Posterior vena cava (tissue), 2 donors: ENCODE measurements at regions not wholly inside any gene's neighbourhood (a gene's known extent, or its start where the extent isn't known, plus 50 kb on each side); places are given as distances from the start of the nearest gene placed in this dataset.

Experiments
- DNase-seq: peaks from one replicate; pipeline ENCODE4 v3.0.0-alpha.2; 2020; ENCODE audit warnings: low spot score
- intact Hi-C, 2 donors: fragments of 100-400 bp; cut with DNase I; formaldehyde crosslinking; loops; one replicate each; pipeline versions ENCODE4 v1.14.1 to v1.14.2; 2022 to 2023
- donor health status: DM: yes; HTN: yes; CAD: no.
- donor health status: DM: yes; HTN: yes; CAD: no.

DNA sequence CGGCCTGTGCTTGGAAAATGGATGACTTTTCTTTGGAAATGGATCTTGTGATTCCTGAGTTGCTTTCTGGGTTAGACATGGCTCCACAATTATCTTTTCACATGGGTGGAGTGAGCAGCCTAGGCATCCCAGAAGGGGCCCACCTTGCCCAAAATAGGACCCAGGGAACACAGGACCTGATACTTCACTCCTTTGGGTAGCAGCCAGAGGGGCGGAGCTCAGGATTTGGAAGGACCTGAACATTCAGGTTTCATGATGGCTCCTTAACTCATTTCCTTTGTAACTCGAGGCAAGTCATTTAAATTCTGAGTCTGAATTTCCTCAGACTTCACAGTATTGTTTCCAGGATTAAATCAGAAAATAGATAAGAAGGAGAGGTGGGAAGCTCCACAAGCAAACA, 178.3 kb upstream of the ZMIZ1 start:
- intact Hi-C loops, result no loop called here
- no peak for DNase-seq

DNA sequence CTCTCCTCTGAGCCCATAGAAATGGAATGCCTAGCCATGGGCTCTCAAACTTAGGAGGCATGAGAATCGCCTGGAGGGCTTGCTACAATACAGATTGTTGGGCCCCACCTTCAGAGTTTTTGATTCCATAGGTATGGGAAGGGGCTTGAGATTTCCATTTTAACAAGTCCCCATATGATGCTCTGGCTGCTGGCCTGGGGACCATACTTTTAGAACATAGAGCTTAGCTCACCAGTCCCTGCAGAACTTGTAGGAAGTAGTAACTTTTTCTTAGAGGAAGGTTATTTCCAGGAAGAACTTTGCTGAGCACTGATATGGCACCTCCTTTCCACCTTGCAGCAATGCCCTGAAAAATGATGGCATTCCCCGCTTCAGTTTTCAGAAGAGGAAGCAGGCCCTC, 177.0 kb upstream of the ZMIZ1 start:
- no peak for DNase-seq

DNA sequence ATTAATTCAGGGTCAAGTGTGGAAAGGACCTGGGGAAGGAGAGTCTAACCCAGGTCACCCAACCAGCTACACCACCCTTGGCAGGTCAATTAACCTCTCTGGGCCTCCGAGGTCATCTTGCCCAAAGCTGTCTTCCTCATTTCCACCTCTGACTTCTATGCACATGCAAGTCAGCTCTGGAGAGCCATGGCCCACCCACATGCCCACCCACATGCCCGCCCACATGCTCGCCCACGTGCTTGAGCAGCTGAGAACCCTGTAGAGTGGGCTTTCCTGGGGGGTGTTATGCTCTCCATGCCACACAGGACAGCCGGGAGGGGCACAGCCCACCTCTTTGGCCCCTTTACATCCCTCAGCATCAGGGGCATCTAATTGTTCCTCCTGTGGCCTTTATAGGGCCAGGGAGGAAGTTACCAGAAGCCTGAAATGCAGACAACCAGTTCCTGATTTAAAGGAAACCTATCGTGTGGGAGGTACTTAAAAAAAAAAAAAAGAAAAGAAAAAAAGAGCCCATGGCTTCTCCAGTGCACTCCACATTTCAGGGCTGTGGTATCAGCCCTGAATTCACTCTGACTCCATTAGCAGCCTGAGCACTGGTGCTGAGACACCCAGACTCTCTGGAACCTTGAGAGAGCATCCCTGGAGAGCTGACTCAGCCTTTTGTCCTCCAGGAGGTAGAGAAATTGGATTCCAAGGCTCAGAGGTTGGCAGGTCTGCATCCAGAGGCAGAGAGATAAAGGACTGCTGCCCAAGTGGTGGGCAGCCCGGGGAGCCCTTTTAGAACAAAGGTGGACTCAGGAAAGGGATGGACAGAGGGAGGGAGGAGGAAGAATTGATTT, 176.2 kb upstream of the ZMIZ1 start:
- DNase-seq, result no peak
- intact Hi-C loops, result no loop called here

More for the DNA sequence above, 177.0 kb upstream of the ZMIZ1 start:
- intact Hi-C loops, result no loop called here

DNA sequence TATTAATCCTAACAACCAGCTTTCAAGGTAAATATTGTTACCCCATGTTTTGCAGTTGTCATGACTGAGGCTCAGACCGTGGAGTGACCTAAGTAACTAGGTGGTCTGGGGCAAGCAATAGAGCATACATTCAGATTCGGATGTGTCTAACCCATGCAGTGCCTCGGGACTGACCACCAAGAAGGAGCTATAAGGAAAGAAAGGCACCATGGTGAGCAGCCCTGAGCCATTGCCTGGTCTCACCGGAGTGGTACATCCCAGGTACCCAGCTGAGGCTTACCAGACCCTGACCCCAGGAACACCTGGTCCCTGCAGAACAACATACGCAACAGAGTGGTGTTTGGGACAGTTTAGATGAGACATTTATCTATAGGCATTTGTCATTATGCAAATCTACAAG, 175.5 kb upstream of the ZMIZ1 start:
- intact Hi-C loops, result no loop called here
- no peak for DNase-seq

DNA sequence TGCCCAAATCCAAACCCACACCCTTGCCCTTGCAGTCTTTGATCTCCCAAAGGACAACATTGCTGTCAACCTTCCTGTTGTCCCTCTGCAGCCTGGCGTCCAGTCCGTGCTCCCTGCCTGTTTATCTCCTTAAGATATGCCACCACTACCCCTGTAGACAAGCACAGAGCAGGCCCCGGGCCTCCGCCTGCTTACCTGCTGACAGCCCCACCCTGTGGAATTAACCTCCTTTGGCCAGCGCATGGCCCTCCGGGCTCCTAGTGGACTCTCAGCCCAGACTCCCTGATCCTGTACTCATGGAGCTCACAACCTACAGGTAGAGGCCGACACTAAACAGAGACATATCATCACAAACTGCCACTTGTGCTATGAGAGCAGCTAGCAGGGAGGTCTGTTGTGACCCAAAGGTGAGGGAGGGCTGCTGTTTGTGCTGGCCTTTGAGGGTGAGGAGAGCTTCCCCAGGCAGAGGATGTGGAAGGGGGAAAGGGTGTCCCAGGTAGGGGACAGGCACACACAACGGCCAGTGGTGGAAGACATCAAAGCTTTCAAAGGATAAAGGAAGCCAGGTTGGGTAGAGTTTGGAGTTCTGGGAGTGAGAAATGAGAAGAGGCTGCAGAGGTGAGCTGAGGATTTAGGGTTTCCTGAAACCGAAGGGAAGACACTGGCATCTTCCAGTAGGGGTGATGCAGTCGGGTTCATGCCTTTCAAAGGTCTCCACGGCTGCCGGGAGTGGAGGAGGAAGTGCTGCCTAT, 174.5 kb upstream of the ZMIZ1 start:
- intact Hi-C loops, result no loop called here
- DNase-seq, result no peak

DNA sequence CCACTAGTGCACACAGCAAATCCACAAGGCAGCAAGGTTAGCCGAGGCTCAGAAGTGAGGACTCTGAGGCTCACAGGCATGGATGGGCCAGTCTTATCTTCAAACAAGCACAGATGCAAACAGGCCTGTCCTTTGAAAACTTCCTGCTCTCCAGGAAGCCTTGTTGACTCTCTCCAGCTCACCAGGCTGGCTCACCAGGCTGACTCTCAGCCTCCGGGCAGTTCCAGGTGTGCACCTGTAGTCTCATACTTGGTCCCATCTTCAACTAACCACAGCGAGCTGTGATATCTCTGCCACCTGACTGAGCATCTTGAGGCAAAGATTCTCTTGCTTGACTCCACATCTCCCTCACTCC, 173.9 kb upstream of the ZMIZ1 start:
- intact Hi-C loops, result no loop called here
- no peak for DNase-seq

DNA sequence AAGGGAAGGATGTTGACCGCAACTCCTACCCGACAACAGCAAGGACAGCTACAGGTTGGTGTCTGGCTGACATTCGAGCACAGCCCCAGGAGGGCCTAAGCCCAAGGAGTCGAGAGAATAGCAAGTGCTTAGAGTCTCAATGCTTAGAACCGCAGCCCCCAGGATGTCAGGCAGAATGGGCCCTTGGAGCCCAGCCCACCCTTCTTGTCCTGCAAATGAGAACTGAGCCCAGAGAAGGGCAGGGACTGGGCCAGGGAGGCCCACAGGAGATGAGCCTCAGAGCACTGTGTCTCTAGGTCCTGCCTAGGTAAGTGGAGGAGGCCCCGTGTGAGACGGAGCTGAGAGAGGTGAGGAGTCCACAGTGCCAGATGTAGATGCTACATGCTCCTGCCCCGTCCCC, 173.3 kb upstream of the ZMIZ1 start:
- DNase-seq, result no peak
- intact Hi-C loops, result no loop called here

DNA sequence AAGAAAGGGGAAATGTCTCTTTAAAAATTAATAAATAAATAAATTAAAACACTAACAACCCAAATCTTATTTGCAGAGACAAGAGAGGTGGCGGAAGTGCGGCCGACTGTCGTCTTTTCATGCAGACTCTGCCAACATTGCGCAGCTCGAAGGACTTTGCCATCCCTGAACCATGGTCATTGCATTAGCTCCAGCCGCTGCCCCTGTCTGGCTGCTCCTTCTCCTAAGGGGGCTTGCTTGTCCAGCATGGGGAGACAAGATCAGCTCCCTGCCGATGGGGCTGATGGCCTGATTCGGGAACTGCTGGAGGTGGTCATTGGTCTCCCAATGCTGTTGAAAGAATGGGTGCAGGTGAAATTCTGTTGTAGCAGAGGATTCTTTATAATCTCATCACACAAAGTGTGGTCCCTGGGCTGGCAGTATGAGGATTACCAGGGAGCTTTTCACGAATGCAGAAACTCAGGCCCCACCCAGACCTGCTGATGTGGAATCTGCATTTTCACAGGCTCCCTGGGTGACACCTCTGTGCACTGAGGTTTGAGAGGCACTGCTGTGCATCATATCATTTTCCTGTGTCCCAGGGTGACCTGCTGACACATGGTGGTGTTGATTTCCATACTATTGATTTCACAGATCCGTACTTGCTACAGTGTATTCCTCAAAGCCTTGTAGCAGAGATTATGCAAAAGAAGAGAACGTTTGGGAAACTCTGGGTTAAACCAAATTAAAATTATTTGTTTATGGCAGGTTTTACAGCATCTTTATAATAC, 172.4 kb upstream of the ZMIZ1 start:
- intact Hi-C loops, result no loop called here
- no peak for DNase-seq

DNA sequence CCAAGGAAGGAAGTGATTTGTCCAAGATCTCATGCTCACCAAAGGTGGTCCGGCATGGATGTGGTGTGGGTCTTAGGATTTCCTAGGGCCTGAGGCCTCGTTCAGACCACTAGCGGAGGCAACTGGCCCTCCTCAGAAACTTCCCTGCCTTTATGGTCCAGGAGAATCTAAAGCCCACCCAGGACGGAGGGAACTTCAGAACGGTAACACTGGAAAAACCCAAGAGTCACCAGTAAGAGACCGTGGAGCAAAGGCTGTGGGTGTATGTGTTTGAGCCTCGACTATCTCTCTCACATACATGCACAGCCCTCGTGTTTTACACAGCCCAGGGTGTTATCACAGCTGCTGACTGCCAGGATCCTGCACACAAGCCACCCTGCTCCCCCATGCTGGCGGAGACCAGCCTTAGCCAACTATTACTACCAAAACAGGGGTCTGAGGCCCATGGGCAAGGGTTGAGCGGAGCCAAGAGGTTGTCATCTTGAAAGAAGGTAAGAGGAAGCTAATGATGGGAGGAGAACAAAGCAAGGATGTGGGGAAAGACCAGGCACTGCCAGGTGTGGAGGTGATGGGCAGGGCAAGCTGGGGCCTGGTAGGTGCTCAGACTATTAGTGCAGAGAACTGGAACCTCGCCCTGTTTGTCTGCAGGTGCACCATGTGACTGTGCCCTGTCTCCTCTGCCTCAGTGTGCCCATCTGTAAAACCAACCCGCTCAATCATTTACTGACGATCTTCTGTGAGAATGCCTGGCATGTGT, 170.2 kb upstream of the ZMIZ1 start:
- no peak for DNase-seq
- intact Hi-C loops, result no loop called here

GRCh38 chr10:78899098-78899754, 169.5 kb upstream of the ZMIZ1 start:
- intact Hi-C loops, result no loop called here
- no peak for DNase-seq

- peak; percentile 92 for DNase-seq
Measured at GRCh38 chr10:78899996-78900714, 168.6 kb upstream of the ZMIZ1 start.

DNA sequence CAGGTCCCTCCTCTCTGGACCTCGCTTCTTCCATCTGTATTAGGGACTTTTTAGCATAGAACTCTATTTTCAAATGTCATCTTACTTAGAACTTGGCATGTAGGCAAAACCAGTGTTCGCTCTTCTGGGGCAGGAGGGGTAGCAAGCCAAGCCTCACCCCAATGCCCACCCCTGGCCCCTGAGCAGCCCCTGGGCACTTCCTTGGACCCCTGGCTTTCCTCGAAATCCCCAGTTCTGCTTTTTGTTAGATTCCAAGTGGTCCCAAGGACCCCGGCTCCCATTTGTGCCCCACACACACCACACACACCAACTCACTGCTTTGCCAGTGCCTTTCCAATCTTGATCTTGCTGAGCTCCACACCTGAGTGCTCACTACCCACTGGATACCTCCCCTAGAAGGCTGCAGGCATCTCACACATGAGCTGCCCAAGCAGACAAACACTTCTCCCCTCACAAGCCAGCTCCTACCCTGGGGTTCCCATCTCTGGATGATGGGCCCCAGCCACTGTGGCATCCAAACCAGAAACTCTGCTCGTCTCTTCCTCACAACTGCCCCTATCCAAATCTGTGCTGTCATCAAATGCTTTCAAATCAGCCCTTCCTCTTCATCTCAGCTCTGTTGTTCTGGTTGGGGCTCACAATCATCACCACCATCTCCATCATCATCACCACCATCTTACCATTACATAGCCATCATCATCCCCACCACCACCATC, 167.9 kb upstream of the ZMIZ1 start:
- no peak for DNase-seq
- intact Hi-C loops, result no loop called here

More at GRCh38 chr10:78899996-78900714, 168.6 kb upstream of the ZMIZ1 start:
- intact Hi-C loops, result no loop called here

DNA sequence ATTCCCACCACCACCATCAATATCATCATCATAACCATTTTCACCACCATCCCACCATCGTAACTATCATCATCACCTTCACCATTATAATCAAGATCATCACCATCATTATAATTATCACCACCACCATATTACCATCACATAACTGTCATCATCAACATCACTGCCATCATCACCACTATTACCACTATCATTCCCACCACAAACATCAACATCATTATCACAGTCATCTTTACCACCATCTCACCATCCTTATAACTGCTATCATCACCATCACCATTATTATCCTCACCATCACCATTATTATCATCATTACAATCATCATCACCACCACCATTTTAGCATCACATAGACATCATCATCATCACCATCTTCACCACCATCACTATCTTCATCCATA, 167.1 kb upstream of the ZMIZ1 start:
- intact Hi-C loops, result no loop called here

GRCh38 chr10:78902815-78903214, 166.0 kb upstream of the ZMIZ1 start:
- intact Hi-C loops, result no loop called here
- no peak for DNase-seq

More for the DNA sequence above, 167.1 kb upstream of the ZMIZ1 start:
- no peak for DNase-seq

DNA sequence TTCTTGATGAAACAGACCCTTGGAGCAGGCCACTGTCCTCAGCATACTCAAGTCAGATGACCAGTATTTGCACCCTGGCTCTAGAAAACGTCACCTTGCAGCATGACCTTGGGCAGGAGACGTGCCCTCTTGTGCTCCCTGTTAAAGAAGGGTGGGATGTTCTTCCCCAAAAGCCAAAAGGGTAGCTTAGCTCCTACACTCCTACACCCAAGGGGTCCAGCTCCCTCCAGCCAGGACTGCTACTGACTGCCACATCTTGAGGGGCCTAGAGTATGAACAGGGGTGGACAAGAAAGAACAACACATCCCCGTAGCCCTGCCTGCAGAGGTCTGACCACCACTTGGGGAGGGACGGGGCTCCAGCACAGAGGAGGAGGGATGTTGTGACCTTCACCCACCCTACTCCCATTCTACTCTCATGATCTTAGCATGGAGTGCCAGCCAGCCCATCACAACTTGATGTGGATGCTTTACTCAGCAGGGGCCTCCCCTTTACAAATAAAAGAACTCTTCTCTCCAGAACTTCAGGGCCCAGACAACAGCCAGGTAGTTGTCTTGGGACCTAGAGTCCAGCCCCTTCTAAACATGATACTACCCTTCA, 165.3 kb upstream of the ZMIZ1 start:
- intact Hi-C loops, result no loop called here
- peak; percentile 45 for DNase-seq

- intact Hi-C loops, result no loop called here
Measured at GRCh38 chr10:78904196-78904595, 164.6 kb upstream of the ZMIZ1 start.

More at GRCh38 chr10:78904196-78904595, 164.6 kb upstream of the ZMIZ1 start:
- DNase-seq, result peak; percentile 23
